ENCODE measurements at regions not wholly inside any gene's neighbourhood (a gene's known extent, or its start where the extent isn't known, plus 50 kb on each side); places are given as distances from the start of the nearest gene placed in this dataset.

DNA sequence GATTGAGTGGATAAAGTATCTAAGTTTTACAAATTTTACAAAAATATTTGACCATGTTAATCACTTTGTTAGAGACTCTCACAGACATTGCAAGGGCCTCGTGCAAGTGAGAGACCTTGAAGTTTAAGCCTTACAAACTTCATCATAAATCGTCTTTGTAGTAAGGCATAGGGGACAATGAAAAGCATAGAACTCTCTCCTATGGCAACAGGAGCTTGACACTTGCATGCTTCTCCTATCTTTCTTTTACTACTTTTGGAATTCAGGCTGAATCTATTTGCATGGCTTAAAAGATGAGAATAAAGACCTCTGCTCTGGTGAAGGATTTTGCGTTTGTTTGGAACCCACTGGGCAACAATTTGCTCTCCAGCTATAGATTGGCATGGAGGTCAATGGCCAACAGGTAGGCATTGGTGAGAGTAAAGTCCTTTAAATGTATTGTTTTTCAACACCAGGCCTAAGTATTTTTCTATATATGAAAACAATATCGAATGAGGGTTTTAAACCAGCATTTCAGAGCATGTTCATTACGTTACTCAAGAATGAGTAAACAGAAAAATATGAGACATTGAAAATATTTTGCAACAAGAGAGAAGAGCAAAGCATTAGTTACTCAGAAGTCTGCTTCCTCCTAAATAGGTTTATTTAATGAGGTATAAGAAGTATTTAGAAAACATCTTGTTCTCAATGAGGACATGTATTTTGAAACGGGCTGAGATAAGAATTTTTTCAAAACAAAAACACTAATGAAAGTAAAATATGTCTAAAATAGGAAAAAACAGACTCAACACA, 192.2 kb downstream of the TGFB2 start:
- no peak for DNase-seq (ENCODE audit: extremely low spot score, unreplicated experiment)
- H3K36me3 Mint-ChIP-seq = no peaks in the 10 kb centered on the region
- TF ChIP-seq, protein P1, sequence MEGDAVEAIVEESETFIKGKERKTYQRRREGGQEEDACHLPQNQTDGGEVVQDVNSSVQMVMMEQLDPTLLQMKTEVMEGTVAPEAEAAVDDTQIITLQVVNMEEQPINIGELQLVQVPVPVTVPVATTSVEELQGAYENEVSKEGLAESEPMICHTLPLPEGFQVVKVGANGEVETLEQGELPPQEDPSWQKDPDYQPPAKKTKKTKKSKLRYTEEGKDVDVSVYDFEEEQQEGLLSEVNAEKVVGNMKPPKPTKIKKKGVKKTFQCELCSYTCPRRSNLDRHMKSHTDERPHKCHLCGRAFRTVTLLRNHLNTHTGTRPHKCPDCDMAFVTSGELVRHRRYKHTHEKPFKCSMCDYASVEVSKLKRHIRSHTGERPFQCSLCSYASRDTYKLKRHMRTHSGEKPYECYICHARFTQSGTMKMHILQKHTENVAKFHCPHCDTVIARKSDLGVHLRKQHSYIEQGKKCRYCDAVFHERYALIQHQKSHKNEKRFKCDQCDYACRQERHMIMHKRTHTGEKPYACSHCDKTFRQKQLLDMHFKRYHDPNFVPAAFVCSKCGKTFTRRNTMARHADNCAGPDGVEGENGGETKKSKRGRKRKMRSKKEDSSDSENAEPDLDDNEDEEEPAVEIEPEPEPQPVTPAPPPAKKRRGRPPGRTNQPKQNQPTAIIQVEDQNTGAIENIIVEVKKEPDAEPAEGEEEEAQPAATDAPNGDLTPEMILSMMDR (conservative IDR thresholded peaks at IDR 0.05) = no peak
- H3K9me3 Mint-ChIP-seq = peaks cover 8% of the 10 kb centered on the region
- H3K27ac Mint-ChIP-seq = no peak overlapping the region
- no peak overlapping the region for H3K4me3 Mint-ChIP-seq
- no peaks in the 10 kb centered on the region for H3K27me3 Mint-ChIP-seq
- peaks cover 7% of the 10 kb centered on the region for H3K4me1 Mint-ChIP-seq (ENCODE audit: unreplicated experiment)

DNA sequence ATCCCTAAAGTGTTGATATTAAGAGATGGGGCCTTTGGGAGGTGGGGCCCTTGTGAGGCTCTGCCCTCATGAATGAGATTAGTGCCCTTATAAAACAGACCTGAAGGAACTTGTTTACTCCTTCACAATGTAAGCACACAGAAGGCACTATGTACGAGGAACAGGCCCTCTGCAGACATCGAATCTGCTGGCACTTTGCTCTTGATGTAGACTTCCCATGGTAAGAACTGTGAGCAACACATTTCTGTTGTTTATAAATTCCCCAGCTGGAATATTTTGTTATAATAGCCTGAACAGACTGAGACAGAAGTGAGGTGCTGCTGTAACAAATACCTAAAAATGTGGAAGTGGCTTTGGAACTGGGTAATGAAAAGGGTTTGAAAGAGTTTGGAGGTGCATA, 193.2 kb downstream of the TGFB2 start:
- TF ChIP-seq, protein P1 (conservative IDR thresholded peaks at IDR 0.05) = no peak
- H3K27me3 Mint-ChIP-seq = no peaks in the 10 kb centered on the region

DNA sequence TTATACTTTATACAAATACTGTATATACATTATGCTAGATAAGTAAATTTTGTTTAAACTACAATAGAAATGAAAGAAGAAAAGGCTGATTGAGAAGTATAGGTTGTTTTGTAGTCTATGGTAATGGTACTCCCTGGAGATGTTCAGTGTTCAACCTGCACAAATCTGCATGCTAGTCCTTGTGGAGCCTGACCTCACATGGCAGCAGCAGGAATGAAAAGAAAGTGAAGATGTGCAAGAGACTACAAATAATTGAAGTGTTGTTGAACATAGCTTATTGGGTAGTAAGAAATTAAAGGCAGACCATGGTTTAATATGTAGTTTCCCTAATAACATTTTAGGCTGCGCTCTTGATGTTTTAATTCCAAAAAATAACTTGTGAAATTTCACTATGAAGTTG, 201.2 kb downstream of the TGFB2 start:
- H3K27ac Mint-ChIP-seq = no peak overlapping the region
- H3K36me3 Mint-ChIP-seq = no peaks in the 10 kb centered on the region
- TF ChIP-seq, protein P1 (conservative IDR thresholded peaks at IDR 0.05) = no peak
- H3K4me1 Mint-ChIP-seq (ENCODE audit: unreplicated experiment) = peaks cover 3% of the 10 kb centered on the region
- no peak overlapping the region for H3K4me3 Mint-ChIP-seq
- H3K27me3 Mint-ChIP-seq = no peaks in the 10 kb centered on the region
- peaks cover 4% of the 10 kb centered on the region for H3K9me3 Mint-ChIP-seq
- DNase-seq (ENCODE audit: extremely low spot score, unreplicated experiment) = no peak

More for the DNA sequence above, 193.2 kb downstream of the TGFB2 start:
- peaks cover 7% of the 10 kb centered on the region for H3K4me1 Mint-ChIP-seq (ENCODE audit: unreplicated experiment)
- no peak for DNase-seq (ENCODE audit: extremely low spot score, unreplicated experiment)
- H3K4me3 Mint-ChIP-seq = no peak overlapping the region
- H3K36me3 Mint-ChIP-seq = no peaks in the 10 kb centered on the region
- H3K9me3 Mint-ChIP-seq = peaks cover 6% of the 10 kb centered on the region
- no peak overlapping the region for H3K27ac Mint-ChIP-seq

DNA sequence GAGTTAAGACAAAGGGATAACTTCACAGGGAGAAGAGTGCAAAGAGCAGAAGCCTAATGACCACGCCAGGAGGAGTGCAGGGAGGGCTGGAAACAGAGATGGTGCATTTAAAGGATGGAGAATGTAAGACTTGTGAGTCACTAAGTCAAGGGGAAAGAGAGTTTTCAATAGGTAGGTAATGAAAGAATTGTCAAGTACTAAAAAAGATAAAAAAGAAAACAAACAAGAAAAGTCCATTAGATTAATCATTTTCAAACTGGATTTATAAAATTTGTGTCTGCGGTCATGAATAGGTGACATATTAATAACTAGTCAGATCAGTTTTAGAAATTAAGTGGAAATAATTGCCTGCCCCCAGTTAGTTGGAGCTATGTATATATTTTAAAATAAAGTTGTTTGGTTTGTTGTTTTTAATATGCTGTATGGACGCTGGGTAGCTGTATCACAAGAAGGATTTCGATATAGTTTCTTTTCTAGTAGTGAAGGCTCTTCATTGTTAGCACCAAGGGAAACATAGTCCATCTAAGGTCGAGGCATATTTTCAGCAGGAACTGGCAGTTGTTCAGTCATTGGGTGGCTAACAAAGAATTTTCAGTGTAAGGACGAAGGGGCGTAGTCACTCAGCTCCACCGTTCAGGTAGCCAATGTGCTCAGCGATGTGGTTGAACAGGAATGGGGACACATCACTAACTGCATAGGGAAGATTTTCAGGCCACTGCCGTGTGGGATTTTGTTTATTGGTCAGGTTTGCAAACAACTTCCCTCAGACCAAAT, 203.0 kb downstream of the TGFB2 start:
- Mint-ChIP-seq H3K27me3 (no peaks in the 10 kb centered on the region), H3K4me3 (no peak overlapping the region), H3K9me3 (peaks cover 4% of the 10 kb centered on the region), H3K36me3 (no peaks in the 10 kb centered on the region), H3K27ac (no peak overlapping the region), H3K4me1 (ENCODE audit: unreplicated experiment) (peaks cover 3% of the 10 kb centered on the region)
- TF ChIP-seq, protein P1 (conservative IDR thresholded peaks at IDR 0.05) = no peak
- no peak for DNase-seq (ENCODE audit: extremely low spot score, unreplicated experiment)

DNA sequence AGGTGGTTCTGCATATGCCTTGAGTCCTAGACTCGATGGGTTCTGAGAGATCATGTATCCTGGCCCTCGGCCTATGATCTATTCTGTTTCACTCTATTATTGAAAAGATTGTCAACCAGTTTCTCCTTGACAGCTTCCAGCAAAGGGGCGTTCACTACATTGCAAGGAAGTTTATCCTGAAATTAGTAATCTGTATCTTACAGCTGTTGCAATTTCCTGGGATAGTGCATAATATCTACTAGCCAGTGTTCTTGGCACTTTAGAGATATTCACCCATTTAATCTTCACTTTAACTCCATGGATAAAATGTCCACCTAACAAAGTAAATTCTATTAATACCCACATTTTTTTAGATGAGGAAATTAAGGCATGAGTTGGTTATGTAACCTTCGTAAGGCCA, 203.6 kb downstream of the TGFB2 start:
- Mint-ChIP-seq H3K4me3 (no peak overlapping the region), H3K36me3 (no peaks in the 10 kb centered on the region), H3K27ac (no peak overlapping the region), H3K9me3 (peaks cover 5% of the 10 kb centered on the region), H3K27me3 (no peaks in the 10 kb centered on the region), H3K4me1 (ENCODE audit: unreplicated experiment) (peaks cover 3% of the 10 kb centered on the region)
- TF ChIP-seq, protein P1 (conservative IDR thresholded peaks at IDR 0.05) = no peak
- no peak for DNase-seq (ENCODE audit: extremely low spot score, unreplicated experiment)
